Esophagus squamous epithelium (tissue), 5 donors: ENCODE measurements at regions not wholly inside any gene's neighbourhood (a gene's known extent, or its start where the extent isn't known, plus 50 kb on each side); places are given as distances from the start of the nearest gene placed in this dataset.

ENCODE experiments used
- DNase-seq: peaks from one replicate; lab custom pipeline; 2025; lab: John Stamatoyannopoulos, UW
- H3K27ac ChIP-seq, 4 donors: fragments of 200-600 bp; sonication (generic); one replicate each; pipeline ENCODE4 v1.5.1; 2016 to 2019; ENCODE audit warnings: mild to moderate bottlenecking in 1 of 4
- H3K27me3 ChIP-seq, 4 donors: fragments of 200-600 bp; sonication (generic); 1 replicate in 3 of 4; 2 replicates in 1 of 4; pipeline versions ENCODE4 v1.5.1 to v1.6.0; 2017 to 2021; ENCODE audit warnings: antibody characterized with exemption in 1 of 4
- H3K36me3 ChIP-seq, 3 donors: fragments of 200-600 bp; sonication (generic); one replicate each; pipeline ENCODE4 v1.5.1; 2016 to 2019
- H3K4me1 ChIP-seq, 3 donors: fragments of 200-600 bp; sonication (generic); one replicate each; pipeline ENCODE4 v1.5.1; 2017 to 2019
- H3K4me3 ChIP-seq, 4 donors: fragments of 200-600 bp; sonication (generic); 1 replicate in 3 of 4; 2 replicates in 1 of 4; pipeline ENCODE4 v1.5.1; 2016 to 2019; ENCODE audit warnings: mild to moderate bottlenecking in 2 of 4, moderate library complexity in 1 of 4
- H3K9me3 ChIP-seq, 3 donors: fragments of 200-600 bp; sonication (generic); one replicate each; pipeline ENCODE4 v1.5.1; 2016 to 2019
- POLR2A ChIP-seq, 4 donors: fragments of 450-650 bp; IDR thresholded peaks; one replicate each; pipeline ENCODE4 v1.6.1; 2017; ENCODE audit warnings: antibody characterized with exemption in 4 of 4, mild to moderate bottlenecking in 4 of 4, moderate library complexity in 3 of 4
- WGBS, 2 donors: methylation state at CpG; one replicate each; pipeline ENCODE4 v1.1.5; 2018; 5-methylcytosine and 5-hydroxymethylcytosine counted together
- intact Hi-C: fragments of 100-400 bp; cut with DNase I; formaldehyde crosslinking; loops from one replicate; pipeline ENCODE4 v1.15.0; 2022
- TF ChIP-seq, protein P1 (sequence below), 6 experiments: fragments of 450-650 bp in 4 of 6; fragments of 200-600 bp in 2 of 6; sonication (generic) in 2 of 6; IDR thresholded peaks; one replicate each; pipeline ENCODE4 v1.5.1; 2016 to 2019; ENCODE audit warnings: antibody characterized with exemption in 6 of 6, mild to moderate bottlenecking in 4 of 6, moderate library complexity in 4 of 6
- donor health status: DM: yes; HTN: yes; CAD: no.

DNA sequence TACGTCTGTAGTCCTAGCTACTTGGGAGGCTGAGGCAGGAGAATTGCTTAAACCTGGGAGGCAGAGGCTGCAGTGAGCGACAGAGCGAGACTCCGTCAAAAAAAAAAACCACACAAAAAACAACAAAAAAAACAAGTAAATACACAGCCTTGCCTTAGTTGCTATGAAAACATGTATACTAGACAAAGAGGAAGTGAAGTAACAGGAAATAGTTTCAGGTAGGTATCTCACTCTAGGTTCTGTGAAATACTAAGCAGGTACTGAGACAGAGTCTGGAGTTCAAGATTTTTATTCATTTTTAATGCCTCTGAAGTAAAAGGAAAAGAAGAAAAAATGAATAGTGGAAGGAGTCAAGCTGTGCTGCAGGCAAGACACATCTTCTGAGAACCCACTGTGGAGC lies 687.9 kb upstream of the RGMB start:
- H3K9me3 ChIP-seq = no peaks in the 10 kb centered on the region
- no peak for DNase-seq
- 85 to 97% methylated on average over 4 of the region's 4 CpGs for WGBS, 2 donors
- H3K27me3 ChIP-seq = no peaks in the 10 kb centered on the region
- H3K36me3 ChIP-seq = no peaks in the 10 kb centered on the region
- H3K4me1 ChIP-seq = no peaks in the 10 kb centered on the region
- no peak overlapping the region for H3K27ac ChIP-seq
- H3K4me3 ChIP-seq = no peak overlapping the region
- intact Hi-C loops = no loop called here
- TF ChIP-seq POLR2A (IDR thresholded peaks at IDR 0.05) = no peak
- TF ChIP-seq, protein P1, sequence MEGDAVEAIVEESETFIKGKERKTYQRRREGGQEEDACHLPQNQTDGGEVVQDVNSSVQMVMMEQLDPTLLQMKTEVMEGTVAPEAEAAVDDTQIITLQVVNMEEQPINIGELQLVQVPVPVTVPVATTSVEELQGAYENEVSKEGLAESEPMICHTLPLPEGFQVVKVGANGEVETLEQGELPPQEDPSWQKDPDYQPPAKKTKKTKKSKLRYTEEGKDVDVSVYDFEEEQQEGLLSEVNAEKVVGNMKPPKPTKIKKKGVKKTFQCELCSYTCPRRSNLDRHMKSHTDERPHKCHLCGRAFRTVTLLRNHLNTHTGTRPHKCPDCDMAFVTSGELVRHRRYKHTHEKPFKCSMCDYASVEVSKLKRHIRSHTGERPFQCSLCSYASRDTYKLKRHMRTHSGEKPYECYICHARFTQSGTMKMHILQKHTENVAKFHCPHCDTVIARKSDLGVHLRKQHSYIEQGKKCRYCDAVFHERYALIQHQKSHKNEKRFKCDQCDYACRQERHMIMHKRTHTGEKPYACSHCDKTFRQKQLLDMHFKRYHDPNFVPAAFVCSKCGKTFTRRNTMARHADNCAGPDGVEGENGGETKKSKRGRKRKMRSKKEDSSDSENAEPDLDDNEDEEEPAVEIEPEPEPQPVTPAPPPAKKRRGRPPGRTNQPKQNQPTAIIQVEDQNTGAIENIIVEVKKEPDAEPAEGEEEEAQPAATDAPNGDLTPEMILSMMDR (IDR thresholded peaks at IDR 0.05) = no peak

DNA sequence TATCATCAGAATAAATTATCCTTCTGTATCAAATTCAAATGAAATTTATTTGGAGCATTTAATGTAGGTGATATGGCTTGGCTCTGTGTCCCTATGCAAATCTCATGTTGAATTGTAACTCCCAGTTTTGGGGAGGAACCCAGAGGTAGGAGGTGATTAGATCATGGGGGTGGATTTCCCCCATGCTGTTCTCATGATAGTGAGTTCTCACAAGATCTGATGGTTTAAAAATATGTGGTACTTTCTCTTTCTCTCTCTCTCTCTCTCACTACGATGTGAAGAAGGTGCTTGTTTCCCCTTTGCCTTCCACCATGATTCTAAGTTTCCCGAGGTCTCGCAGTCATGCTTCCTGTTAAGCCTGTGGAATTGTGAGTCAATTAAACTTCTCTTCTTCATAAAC lies 678.4 kb upstream of the RGMB start:
- H3K27ac ChIP-seq = no peak overlapping the region
- no peaks in the 10 kb centered on the region for H3K27me3 ChIP-seq
- 67 to 88% methylated on average over 3 of the region's 3 CpGs for WGBS, 2 donors
- no peaks in the 10 kb centered on the region for H3K36me3 ChIP-seq
- DNase-seq = no peak
- H3K4me1 ChIP-seq = no peaks in the 10 kb centered on the region
- H3K4me3 ChIP-seq = no peak overlapping the region
- no peak for TF ChIP-seq POLR2A (IDR thresholded peaks at IDR 0.05)
- TF ChIP-seq, protein P1 (IDR thresholded peaks at IDR 0.05) = no peak
- H3K9me3 ChIP-seq = no peaks in the 10 kb centered on the region
- intact Hi-C loops = no loop called here

DNA sequence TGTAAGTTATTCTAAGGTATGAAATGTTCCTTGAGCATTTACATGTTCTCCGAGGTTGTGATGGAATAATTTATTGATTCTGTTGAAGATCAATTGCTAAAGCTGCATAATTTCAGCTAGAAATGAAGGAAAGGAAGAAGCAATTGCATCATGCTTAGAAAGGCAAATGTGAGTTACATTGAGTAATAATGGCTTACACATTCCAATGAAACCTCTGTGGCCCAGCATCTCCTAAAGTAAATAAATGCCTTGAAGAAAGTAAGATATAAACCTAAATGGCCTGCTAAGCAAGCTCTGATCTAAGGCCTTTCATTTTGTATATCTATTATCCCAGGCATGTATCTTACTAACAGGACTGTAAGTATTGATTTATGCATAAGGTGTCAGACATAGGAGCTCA lies 677.3 kb upstream of the RGMB start:
- Histone ChIP-seq H3K4me3 (no peak overlapping the region), H3K36me3 (no peaks in the 10 kb centered on the region), H3K27me3 (no peaks in the 10 kb centered on the region), H3K4me1 (no peaks in the 10 kb centered on the region), H3K27ac (no peak overlapping the region), H3K9me3 (no peaks in the 10 kb centered on the region)
- intact Hi-C loops = no loop called here
- no peak for DNase-seq
- TF ChIP-seq POLR2A (IDR thresholded peaks at IDR 0.05) = no peak
- TF ChIP-seq, protein P1 (IDR thresholded peaks at IDR 0.05) = no peak
- WGBS, 2 donors = 60 to 88% methylated on average over 1 of the region's 1 CpG

DNA sequence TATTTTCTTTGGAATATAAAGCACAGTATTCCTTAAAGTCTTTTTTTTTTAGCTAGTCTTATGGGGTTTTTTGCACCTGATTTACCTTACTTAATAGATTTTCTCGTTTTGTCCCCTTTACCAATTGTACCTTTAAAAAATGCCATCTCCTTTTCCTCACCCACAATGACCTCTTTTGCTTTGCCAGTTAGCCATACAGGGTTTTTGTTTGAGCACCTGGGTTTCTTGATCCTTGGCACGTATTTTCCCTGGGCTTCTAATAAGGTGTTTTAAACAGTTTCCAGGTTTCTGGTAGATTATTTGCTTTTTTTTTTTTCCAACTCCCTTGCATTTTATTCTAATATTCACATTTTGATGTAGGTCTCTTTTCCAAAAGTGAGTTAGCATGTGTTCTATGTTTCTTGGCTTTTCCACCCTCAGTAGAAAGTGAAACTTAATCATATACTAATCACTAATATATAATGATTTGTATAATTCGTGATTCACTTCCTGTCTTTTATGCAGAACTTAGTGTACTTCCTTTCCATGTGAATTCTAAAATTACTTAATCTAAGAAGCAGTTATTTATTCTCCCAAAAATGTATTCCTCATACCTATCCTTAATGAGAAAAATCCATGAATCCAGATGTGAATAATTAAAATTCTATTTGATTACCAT lies 673.9 kb upstream of the RGMB start:
- H3K27ac ChIP-seq = no peak overlapping the region
- no peak for DNase-seq
- no peaks in the 10 kb centered on the region for H3K36me3 ChIP-seq
- intact Hi-C loops = no loop called here
- TF ChIP-seq POLR2A (IDR thresholded peaks at IDR 0.05) = no peak
- TF ChIP-seq, protein P1 (IDR thresholded peaks at IDR 0.05) = no peak
- H3K9me3 ChIP-seq = no peaks in the 10 kb centered on the region
- 23 to 39% methylated on average over 3 of the region's 3 CpGs for WGBS, 2 donors
- no peaks in the 10 kb centered on the region for H3K4me1 ChIP-seq
- H3K4me3 ChIP-seq = no peak overlapping the region
- no peaks in the 10 kb centered on the region for H3K27me3 ChIP-seq

DNA sequence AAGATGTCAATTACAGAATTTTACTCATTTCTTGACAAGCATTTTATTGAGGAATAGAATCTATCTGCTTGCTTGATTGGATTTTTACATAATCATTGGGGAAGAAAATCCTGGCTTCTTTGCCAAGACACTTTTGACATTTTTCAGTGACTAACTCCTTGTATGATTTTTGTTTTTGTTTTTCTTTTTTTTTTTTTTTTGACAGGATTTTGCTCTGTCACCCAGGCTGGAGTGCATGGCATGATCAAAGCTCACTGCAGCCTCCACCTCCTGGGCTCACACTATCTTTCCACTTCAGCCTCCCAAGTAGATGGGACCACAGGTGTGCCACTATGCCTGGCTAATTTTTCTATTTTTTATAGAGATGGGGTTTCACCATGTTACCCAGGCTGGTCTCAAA lies 672.3 kb upstream of the RGMB start:
- Histone ChIP-seq H3K9me3 (no peaks in the 10 kb centered on the region), H3K4me1 (no peaks in the 10 kb centered on the region), H3K36me3 (no peaks in the 10 kb centered on the region), H3K27ac (no peak overlapping the region), H3K27me3 (no peaks in the 10 kb centered on the region), H3K4me3 (no peak overlapping the region)
- intact Hi-C loops = no loop called here
- DNase-seq = no peak
- TF ChIP-seq, protein P1 (IDR thresholded peaks at IDR 0.05) = no peak
- no peak for TF ChIP-seq POLR2A (IDR thresholded peaks at IDR 0.05)
